Left renal cortex interstitium (tissue), 4 donors: ENCODE measurements at regions not wholly inside any gene's neighbourhood (a gene's known extent, or its start where the extent isn't known, plus 50 kb on each side); places are given as distances from the start of the nearest gene placed in this dataset.
A peak's percentile ranks its signal among the peaks of the same experiment; 100 is the strongest.

Experiments
- DNase-seq, 4 donors: peaks; one replicate each; pipeline ENCODE4 v3.0.0-alpha.2; 2013; ENCODE audit warnings: low read depth in 4 of 4, low spot score in 2 of 4, missing footprints in 1 of 4

DNA sequence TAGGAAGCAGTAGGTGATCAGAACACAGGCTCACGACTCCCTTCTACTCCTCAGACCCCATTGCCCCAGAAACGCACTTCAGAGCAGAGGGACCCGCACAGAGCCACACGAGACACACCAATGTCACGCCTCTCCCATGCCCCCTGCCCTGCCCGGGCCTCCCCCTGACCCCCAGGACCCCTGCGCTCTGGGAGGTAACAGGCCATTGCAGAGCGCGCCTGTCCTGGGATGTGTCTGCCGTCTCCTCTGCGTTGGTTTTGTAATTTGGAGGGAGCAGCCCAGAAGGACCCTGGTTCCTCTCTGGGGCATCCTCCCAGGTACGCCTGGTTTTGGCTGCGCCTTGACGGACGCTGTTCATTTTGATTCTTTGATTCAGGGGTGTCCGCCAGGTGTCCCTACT lies 85.4 kb downstream of the UNCX start:
- no peak for DNase-seq

DNA sequence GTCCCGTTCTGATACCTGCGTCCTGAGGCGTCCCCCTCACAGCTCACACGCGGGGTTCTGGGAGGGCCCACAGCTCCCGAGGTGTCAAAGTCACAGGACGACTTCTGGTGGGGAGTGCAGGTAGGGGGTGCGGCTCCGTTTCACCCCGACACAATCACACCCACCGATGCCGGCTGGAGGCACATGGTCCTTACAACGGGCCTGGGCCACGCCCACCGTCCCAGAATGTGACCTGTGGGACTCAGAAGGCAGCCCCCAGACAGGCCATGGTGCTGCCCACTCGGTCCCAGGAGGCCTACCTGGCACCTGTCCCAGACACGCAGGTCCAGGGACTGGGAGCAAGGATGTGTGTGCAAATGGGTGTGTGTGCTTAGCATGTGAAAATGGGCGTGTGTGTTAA lies 86.0 kb downstream of the UNCX start:
- no peak for DNase-seq

DNA sequence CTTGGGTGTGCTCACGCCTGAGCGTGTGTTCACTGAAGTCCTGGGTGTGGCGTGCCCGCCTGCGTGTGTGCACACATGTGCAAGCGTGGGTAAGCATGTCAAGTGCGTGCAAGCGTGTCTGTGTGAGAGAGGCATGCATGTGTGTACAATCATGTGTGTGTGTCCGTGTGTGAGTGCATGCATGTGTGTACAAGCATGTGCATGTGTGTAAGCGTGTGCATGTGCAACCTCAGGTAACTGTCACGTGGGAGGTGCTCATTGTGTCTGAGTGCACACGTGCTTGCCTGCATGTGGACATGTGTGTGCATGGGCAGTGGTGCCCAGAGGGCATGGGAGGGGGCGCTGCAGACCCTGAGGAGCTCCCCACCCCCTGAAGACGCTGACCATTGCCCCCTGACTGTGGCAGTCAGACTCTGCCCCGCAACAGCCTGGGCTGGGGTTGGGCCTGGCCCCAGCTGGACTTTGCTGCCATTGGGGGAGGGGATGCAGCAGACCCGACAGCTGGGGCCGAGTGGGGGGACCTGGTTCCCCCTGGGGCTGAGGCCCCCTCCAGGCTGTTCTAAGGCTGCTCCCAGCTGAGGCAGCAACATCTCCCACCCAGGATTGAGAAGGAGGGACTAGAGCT lies 88.1 kb downstream of the UNCX start:
- DNase-seq = no peak

DNA sequence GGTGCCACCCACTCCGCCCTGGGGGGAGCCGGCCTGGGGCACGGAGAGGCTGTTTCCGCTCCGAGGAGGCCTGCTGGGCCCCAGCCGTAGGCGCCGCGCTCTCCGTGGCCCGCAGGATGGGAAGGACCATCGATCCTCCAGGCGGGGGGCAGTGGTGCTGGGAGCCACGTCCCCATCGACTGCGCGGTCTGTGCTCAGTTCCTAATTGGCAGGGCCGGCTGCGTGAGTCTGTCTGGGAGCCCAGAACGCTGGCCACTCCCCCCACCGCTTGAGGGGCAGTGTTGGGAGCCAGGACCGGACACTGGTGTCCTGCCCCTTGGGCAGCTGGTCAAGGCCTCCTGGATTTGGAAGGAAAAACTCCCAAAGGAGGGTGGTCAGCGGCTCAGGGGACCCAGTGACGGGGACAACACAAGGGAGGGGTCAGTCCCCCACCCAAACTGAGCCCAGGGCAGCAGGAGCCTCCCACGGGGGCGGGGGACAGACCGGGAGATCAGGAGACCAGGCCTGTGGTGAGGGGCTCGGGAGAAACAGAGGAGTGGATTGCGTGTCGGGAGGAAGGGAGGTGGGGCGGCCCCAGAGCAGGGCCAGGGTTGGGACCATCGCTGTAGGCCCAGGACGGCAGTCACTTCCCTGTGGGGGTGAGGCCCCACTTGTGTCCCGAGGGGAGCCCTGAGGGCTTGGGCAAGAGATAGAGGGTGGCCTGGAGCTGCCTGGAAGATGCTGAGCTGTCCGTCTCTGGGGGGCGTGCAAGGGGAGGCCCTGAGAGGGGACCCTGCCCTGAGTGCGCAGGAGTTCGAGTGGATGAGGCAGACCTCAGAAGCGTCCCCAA lies 89.0 kb downstream of the UNCX start:
- DNase-seq = no peak

- DNase-seq = no peak
These were observed 89.8 kb downstream of the UNCX start for GRCh38 chr7:1322240-1323110.

DNA sequence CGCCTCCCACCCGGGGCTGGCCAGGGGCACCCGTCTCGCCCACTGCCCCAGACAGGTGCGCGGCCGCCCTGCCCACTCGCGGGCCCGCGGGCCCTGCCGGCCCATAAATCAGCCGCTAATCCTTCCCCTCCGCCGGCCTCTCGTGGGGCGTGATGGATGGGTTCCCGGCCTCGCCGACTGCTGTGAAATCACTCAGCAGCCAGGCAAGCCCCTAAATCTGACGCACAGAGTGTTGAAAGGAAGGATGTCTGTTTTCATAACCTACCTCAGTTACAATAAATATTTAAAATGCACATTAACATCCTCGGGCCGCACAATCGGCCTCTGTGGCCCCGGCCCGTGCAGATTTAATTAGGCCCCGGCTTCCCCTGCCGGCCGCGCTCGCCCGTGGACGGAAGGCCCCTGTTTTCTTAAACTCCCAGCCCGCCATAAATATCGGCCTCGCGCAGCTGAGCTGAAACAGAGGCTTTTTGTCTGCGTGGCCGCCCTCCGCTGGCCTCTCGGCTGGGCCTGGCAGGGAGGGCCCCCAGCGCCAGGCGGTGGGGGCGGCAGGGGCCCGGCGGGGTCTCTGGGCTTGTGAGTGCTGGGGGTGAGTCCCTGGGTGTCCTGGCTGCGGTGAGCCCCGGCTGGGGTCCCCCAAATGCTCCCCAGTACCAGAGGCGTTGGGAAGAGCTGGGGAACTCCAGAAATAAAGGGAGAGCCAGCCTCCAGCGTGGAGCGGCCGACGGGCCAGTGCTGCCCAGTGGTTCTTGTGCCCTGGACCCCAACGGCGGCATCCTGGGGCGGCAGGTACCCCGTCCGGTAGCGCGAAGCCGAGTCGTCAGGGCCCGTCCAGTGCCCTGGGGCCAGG lies 90.7 kb downstream of the UNCX start:
- DNase-seq = peak in 1 of 4 donors; percentile 41

DNA sequence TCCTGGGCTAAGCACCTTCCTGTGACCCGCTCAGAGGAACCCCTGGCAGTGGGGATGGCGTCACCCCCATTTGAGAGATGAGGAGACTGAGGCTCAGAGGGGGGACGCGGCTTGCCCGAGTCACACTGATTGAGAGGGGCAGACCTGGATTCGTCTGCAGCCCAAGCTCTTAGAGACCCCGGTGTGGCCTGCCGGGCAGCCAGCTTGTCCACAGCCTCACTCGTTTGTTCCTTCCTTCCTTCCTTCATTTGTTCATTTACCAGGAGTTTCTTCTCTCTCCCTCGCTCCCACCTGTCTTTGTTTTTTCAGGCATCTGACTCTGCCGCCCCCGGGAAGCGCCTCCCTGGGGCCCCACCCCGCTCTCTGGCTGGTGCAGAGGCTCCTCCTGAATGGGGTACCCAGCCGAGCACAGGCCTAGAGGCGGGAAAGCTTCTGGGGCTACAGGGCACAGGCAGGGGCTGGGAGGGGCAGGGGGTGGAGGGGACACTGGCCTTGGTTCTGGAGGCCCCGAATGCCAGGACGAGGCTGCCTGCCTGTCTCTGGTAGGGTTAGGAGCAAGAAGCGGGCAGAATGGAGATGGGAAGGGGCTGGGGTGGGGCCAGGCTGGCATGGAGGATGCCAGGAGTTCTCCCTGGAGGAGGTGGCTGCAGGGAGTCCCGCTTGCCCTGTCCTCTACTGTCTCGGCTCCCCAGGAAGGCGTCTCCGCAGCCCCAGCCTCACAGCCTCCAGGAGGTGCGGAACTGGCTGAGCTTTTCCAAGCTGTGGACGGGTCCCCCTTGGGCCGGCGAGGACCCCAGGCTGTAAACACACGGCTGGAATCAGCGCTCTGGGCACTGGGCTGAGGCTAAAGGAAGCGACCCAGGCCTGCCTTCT lies 91.6 kb downstream of the UNCX start:
- no peak for DNase-seq

- no peak for DNase-seq
These were observed 92.6 kb downstream of the UNCX start for GRCh38 chr7:1325246-1325645.

DNA sequence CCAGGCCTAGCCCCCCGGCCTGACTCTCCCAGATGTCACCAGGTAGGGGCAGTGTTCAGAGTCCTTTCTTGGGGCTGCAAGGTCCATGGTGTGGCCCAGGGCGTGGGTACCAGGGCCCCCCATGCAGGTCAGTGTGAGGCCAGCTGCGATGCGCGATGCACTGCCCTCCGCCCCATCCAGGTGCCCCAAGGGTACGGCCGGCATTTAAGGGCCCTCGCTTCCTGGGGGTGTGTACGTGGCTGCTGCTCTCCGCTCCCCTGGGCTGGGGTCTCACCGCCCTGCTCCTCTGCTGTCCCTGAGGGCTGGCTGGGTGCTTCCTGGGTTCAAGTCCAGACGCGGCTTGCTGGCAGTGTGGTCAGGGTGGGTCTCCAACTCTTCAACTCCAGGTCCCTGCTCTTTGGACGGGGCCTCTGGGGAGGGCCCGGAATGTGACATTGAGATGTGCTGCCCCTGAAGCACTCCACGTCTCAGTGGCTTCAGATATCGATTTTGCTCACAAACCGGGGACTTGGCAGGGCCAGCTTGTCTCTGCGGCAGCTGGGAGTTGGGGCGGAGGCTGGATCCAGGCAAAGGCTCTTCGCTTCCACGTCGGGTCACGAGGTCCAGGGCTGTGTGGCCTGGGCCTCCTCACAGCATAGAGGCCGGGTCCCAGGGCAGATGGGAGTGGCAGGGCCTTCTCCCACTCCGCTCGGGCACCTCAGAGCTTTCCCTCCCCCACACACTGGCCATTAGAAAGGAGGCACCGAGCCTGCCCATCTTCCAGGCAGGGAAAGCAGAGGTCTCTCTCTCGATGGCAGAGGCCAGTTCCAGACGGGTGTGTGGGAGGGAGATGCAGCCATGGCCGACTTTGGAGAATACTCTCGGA lies 93.2 kb downstream of the UNCX start:
- DNase-seq = no peak

DNA sequence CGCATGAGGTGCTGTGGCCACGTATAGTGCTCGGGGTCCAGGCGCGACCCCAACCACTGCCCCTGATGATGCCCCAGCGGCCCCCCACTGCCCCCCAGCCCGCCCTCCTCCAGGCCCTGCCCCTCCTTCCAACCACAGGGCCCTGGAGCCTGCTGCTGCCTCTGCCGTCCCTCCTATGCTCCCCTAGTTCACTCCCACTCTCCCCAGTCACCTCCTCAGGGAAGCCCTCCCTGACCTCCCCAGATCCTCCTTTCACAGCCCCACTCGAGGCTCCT lies 93.8 kb downstream of the UNCX start:
- no peak for DNase-seq

DNA sequence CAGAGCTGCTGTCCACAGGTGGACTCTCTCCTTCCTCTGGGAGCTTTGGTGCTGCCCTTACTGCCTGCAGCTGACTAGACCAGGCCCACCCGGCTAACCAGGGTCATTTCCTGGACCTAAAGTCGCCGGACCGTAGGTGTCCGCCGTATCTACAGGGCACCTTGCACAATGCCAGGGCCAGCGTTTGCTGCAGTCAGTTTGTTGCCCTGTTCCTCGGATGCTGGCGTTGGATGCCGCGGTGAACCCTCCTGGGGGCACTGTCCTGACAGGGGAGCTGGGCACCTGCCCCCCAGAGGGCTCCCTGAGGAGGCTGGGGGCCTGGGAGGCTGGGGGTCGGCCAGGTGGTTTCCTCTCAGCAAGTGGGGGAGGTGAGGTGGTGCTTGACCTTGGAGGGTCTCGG lies 96.6 kb downstream of the UNCX start:
- no peak for DNase-seq

- DNase-seq = no peak
These were observed 97.5 kb downstream of the UNCX start for GRCh38 chr7:1329966-1330800.

DNA sequence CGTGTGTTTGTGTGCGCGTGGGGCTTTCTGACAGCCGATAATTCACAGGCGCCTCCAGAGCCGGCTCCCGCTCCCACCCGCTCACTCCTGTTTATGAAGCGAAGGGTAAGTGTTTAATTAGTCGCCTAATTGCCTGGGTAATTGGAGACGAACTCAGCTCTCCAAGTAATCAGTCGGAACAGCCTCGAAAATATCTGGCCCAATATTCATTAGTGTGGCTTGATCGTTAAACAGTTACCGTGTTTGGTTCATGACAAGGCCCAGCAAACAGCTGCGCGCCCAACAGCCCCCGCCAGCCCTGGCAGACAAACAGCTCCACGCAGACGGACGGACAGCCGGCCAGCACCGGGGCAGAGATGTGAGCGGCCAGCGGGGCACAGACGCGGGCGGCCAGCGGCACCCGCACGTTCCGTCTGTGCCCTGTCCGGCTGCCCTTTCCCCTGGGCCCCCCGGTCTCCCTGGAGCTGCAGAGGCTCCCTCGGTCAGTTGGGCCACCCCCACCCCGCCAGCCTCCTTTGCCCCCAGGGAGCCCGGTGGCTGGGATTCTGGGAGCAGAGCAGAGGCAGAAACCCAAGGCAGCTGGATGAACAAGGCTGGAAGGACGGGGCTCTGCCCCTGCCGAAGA lies 98.2 kb downstream of the UNCX start:
- no peak for DNase-seq

DNA sequence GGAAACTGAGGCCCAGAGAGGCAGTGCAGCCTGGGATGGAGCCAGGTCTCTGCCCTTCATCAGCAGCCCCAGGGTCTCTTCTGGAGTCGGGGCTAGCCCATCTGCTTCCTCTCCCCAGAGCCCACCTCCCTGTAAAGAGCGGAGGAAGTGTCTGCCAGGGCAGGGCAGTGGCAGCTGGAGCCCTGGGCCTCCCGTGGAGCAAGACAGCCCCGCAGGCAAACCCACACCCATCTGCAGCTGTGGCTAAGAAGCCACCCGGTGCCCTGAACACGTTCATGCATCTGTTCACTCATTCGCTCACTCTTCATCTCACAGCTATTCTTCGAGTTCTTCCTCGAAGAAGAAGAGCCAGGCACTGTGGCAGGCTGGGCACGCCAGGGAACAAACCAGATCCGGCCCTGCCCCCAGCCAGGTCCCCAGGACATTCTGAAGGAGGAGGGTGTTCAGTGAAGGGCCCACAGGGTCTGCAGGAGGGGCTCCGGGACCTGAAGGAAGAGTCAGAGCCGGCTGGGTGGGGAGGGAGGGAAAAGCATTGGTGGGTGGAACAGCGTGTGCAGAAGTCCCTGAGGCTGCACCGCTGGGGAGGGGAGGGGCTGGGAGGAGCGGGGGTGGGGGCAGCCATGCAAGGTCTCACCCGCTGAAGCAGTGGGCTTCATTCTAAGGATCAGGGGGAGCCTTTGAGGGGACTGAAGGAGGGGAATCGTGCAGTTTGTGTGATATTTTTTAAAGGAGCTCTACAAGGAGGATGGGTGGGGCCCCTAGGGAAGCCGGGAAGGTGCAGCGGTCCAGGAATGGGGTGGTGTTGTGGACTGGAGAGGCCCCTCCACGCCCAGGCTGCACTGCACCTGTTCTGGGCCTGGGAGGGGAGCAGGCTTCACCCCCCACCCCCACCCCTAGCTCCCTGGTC lies 99.1 kb downstream of the UNCX start:
- DNase-seq = no peak

DNA sequence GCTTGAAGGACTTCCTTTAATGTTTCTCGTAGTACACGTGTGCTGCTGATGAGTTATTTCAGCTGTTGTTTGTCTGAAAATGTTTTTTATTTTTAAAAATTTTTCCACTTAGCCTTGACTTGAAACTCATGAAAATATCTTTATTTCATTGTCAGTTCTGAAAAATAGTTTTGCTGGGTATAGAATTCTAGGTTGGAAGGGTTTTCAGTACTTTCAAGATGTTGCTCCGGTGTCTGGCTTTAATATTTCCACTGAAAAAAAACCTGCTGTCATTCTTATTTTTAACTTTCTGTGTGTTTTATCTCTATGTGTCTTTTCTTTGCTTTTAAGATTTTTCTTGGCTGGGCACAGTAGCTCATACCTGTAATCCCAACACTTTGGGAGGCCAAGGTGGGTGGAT lies 103.8 kb downstream of the UNCX start:
- no peak for DNase-seq

DNA sequence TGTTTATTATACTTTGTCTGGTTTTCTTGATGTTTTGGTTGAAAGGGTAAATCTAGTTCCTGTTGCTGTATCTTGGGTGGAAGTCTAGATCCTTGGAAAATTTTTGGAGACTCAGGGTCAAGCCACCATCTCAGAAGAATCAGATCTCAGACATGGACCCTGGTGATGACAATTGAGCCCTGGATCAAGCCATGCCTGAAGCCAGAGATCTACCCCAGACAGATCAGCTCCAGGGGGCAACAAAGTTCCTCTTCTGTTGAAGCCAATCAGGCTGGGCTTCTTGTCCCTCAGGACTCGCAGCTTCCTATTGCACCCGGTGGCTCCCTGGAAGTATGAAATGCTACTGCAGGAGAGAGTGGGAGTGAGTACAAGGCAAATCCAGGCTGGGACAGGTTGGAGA lies 106.9 kb downstream of the UNCX start:
- no peak for DNase-seq

- no peak for DNase-seq
These were observed 107.4 kb downstream of the UNCX start for GRCh38 chr7:1340031-1340430.
